ENCODE measurements at regions not wholly inside any gene's neighbourhood (a gene's known extent, or its start where the extent isn't known, plus 50 kb on each side); places are given as distances from the start of the nearest gene placed in this dataset.
"Not testable (repeated sequence)": the region's sequence is repeated elsewhere in the genome, so short reads cannot be mapped to it uniquely, and the experiment has no call there.

- H3K9me3 Mint-ChIP-seq = peaks cover 0 to 4% (median 2%) of the 10 kb centered on the region in 7 donors
- H3K27ac Mint-ChIP-seq = no peak overlapping the region
- DNase-seq = no peak
- H3K4me3 Mint-ChIP-seq = no peak overlapping the region
- H3K4me1 Mint-ChIP-seq = no peaks in the 10 kb centered on the region
- ATAC-seq (ENCODE audit: low read depth in 2 of 2) = no peak
- no peaks in the 10 kb centered on the region for H3K36me3 Mint-ChIP-seq
- H3K27me3 Mint-ChIP-seq = no peaks in the 10 kb centered on the region
These were observed 271.3 kb downstream of the CYRIA start for GRCh38 chr2:16394072-16394985.

- DNase-seq (no peak), ATAC-seq (ENCODE audit: low read depth in 2 of 2) (no peak)
- no peak overlapping the region for H3K27ac Mint-ChIP-seq
- no peaks in the 10 kb centered on the region for H3K36me3 Mint-ChIP-seq
- H3K4me1 Mint-ChIP-seq = no peaks in the 10 kb centered on the region
- no peaks in the 10 kb centered on the region for H3K27me3 Mint-ChIP-seq
- peaks cover 0 to 4% (median 2%) of the 10 kb centered on the region in 7 donors for H3K9me3 Mint-ChIP-seq
- no peak overlapping the region for H3K4me3 Mint-ChIP-seq
These were observed 272.0 kb downstream of the CYRIA start for GRCh38 chr2:16393500-16394071.

- H3K9me3 Mint-ChIP-seq = peaks cover 0 to 7% (median 2%) of the 10 kb centered on the region in 7 donors
- no peak overlapping the region for H3K4me3 Mint-ChIP-seq
- H3K36me3 Mint-ChIP-seq = no peaks in the 10 kb centered on the region
- no peak overlapping the region for H3K27ac Mint-ChIP-seq
- ATAC-seq (ENCODE audit: low read depth in 2 of 2) (no peak), DNase-seq (no peak)
- H3K4me1 Mint-ChIP-seq = no peaks in the 10 kb centered on the region
- H3K27me3 Mint-ChIP-seq = no peaks in the 10 kb centered on the region
These were observed 272.8 kb downstream of the CYRIA start for GRCh38 chr2:16392647-16393499.

GRCh38 chr2:16391986-16392385 is 273.6 kb downstream of the CYRIA start:
- Mint-ChIP-seq H3K36me3 (no peaks in the 10 kb centered on the region), H3K27ac (no peak overlapping the region), H3K4me3 (no peak overlapping the region), H3K27me3 (no peaks in the 10 kb centered on the region), H3K4me1 (no peaks in the 10 kb centered on the region), H3K9me3 (peaks cover 0 to 7% (median 2%) of the 10 kb centered on the region in 7 donors)
- no peak for DNase-seq
- ATAC-seq (ENCODE audit: low read depth in 2 of 2) = no peak

GRCh38 chr2:16390561-16390960 is 275.1 kb downstream of the CYRIA start:
- Mint-ChIP-seq H3K36me3 (no peaks in the 10 kb centered on the region), H3K27ac (no peak overlapping the region), H3K9me3 (peaks cover 0 to 7% (median 2%) of the 10 kb centered on the region in 7 donors), H3K27me3 (no peaks in the 10 kb centered on the region), H3K4me3 (no peak overlapping the region), H3K4me1 (no peaks in the 10 kb centered on the region)
- DNase-seq = no peak
- ATAC-seq (ENCODE audit: low read depth in 2 of 2) = no peak

- H3K36me3 Mint-ChIP-seq = no peaks in the 10 kb centered on the region
- H3K27me3 Mint-ChIP-seq = no peaks in the 10 kb centered on the region
- H3K4me3 Mint-ChIP-seq = no peak overlapping the region
- no peaks in the 10 kb centered on the region for H3K4me1 Mint-ChIP-seq
- ATAC-seq (ENCODE audit: low read depth in 2 of 2) (no peak), DNase-seq (no peak)
- peaks cover 0 to 7% (median 2%) of the 10 kb centered on the region in 7 donors for H3K9me3 Mint-ChIP-seq
- no peak overlapping the region for H3K27ac Mint-ChIP-seq
These were observed 276.0 kb downstream of the CYRIA start for GRCh38 chr2:16389611-16390010.

- not testable (repeated sequence) for H3K4me3 Mint-ChIP-seq; H3K4me1 Mint-ChIP-seq; H3K27me3 Mint-ChIP-seq; H3K27ac Mint-ChIP-seq; H3K36me3 Mint-ChIP-seq; H3K9me3 Mint-ChIP-seq; ATAC-seq (ENCODE audit: low read depth in 2 of 2); DNase-seq
These were observed 277.3 kb downstream of the CYRIA start for GRCh38 chr2:16388199-16388830.

- peaks cover 0 to 8% (median 0%) of the 10 kb centered on the region in 3 donors for H3K27me3 Mint-ChIP-seq
- no peak for ATAC-seq (ENCODE audit: low read depth in 2 of 2)
- H3K4me3 Mint-ChIP-seq = no peak overlapping the region
- H3K9me3 Mint-ChIP-seq = peaks cover 0 to 7% (median 2%) of the 10 kb centered on the region in 7 donors
- H3K27ac Mint-ChIP-seq = no peak overlapping the region
- H3K4me1 Mint-ChIP-seq = no peaks in the 10 kb centered on the region
- DNase-seq = no peak
- no peaks in the 10 kb centered on the region for H3K36me3 Mint-ChIP-seq
These were observed 278.1 kb downstream of the CYRIA start for GRCh38 chr2:16387461-16387984.

- Mint-ChIP-seq H3K36me3 (no peaks in the 10 kb centered on the region), H3K27me3 (peaks cover 0 to 8% (median 0%) of the 10 kb centered on the region in 3 donors), H3K27ac (no peak overlapping the region), H3K4me3 (no peak overlapping the region), H3K9me3 (peaks cover 0 to 6% (median 0%) of the 10 kb centered on the region in 7 donors), H3K4me1 (no peaks in the 10 kb centered on the region)
- ATAC-seq (ENCODE audit: low read depth in 2 of 2) (no peak), DNase-seq (no peak)
These were observed 279.2 kb downstream of the CYRIA start for GRCh38 chr2:16386431-16386830.

- no peak overlapping the region for H3K4me3 Mint-ChIP-seq
- H3K27me3 Mint-ChIP-seq = peaks cover 0 to 8% (median 0%) of the 10 kb centered on the region in 3 donors
- H3K4me1 Mint-ChIP-seq = no peaks in the 10 kb centered on the region
- H3K27ac Mint-ChIP-seq = no peak overlapping the region
- H3K36me3 Mint-ChIP-seq = no peaks in the 10 kb centered on the region
- no peak for ATAC-seq (ENCODE audit: low read depth in 2 of 2)
- peaks cover 0 to 3% (median 0%) of the 10 kb centered on the region in 7 donors for H3K9me3 Mint-ChIP-seq
- no peak for DNase-seq
These were observed 279.6 kb downstream of the CYRIA start for GRCh38 chr2:16386031-16386430.

- Mint-ChIP-seq H3K9me3 (peaks cover 0 to 3% (median 0%) of the 10 kb centered on the region in 7 donors), H3K36me3 (no peaks in the 10 kb centered on the region), H3K27ac (no peak overlapping the region), H3K27me3 (peaks cover 0 to 8% (median 0%) of the 10 kb centered on the region in 3 donors), H3K4me3 (no peak overlapping the region), H3K4me1 (no peaks in the 10 kb centered on the region)
- DNase-seq = no peak
- ATAC-seq (ENCODE audit: low read depth in 2 of 2) = no peak
These were observed 280.3 kb downstream of the CYRIA start for GRCh38 chr2:16385341-16385740.

- Mint-ChIP-seq H3K27me3 (peaks cover 0 to 8% (median 3%) of the 10 kb centered on the region in 3 donors), H3K4me3 (no peak overlapping the region), H3K9me3 (peaks cover 0 to 4% (median 0%) of the 10 kb centered on the region in 7 donors), H3K27ac (no peak overlapping the region), H3K36me3 (no peaks in the 10 kb centered on the region), H3K4me1 (no peaks in the 10 kb centered on the region)
- ATAC-seq (ENCODE audit: low read depth in 2 of 2) (no peak), DNase-seq (no peak)
These were observed 282.2 kb downstream of the CYRIA start for GRCh38 chr2:16383411-16383810.

- H3K4me1 Mint-ChIP-seq = no peaks in the 10 kb centered on the region
- H3K9me3 Mint-ChIP-seq = peaks cover 0 to 6% (median 0%) of the 10 kb centered on the region in 7 donors
- no peak overlapping the region for H3K27ac Mint-ChIP-seq
- DNase-seq (no peak), ATAC-seq (ENCODE audit: low read depth in 2 of 2) (no peak)
- no peak overlapping the region for H3K4me3 Mint-ChIP-seq
- no peaks in the 10 kb centered on the region for H3K36me3 Mint-ChIP-seq
- peaks cover 0 to 9% (median 8%) of the 10 kb centered on the region in 3 donors for H3K27me3 Mint-ChIP-seq
These were observed 283.2 kb downstream of the CYRIA start for GRCh38 chr2:16382451-16382850.
